GM13977 (cell line): ENCODE measurements at regions not wholly inside any gene's neighbourhood (a gene's known extent, or its start where the extent isn't known, plus 50 kb on each side); places are given as distances from the start of the nearest gene placed in this dataset.

ENCODE experiments used
- DNase-seq: peaks from one replicate; pipeline ENCODE4 v3.0.0; 2012; ENCODE audit warnings: low spot score
- in situ Hi-C: fragments of 300-500 bp; cut with MboI; formaldehyde crosslinking; loops from one replicate; pipeline ENCODE4 v1.12.0; 2022; ENCODE audit warnings: low sequenced_read_pairs, low pct_unique_long_range_greater_than_20kb, mixed read lengths, inconsistent platforms; ENCODE audit not compliant: unreplicated experiment
- TF ChIP-seq, protein P1 (sequence below): IDR thresholded peaks from 2 replicates; pipeline ENCODE4 v1.5.1; 2012; ENCODE audit warnings: mild to moderate bottlenecking, control low read depth; ENCODE audit not compliant: insufficient read depth; ENCODE audit errors: extremely low read depth, missing control alignments

DNA sequence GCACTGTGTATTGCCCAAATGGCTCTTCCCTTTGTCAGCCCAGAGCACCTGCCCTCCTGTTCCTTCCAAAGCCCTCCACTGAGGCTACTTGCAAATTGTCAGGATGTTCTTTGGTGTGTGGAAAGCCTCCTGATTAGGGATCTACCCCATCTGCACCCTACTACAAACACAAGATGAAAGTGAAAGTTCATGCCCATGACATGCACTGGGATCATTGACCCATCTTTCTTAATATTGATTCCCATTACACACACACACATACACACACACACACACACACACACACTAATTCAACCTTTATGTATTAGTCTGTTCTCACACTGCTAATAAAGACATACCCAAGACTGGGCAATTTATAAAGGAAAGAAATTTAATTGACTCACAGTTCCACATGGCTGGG lies 213.7 kb upstream of the IGFBP3 start:
- in situ Hi-C loops = no loop called here
- no peak for DNase-seq
- TF ChIP-seq, protein P1, sequence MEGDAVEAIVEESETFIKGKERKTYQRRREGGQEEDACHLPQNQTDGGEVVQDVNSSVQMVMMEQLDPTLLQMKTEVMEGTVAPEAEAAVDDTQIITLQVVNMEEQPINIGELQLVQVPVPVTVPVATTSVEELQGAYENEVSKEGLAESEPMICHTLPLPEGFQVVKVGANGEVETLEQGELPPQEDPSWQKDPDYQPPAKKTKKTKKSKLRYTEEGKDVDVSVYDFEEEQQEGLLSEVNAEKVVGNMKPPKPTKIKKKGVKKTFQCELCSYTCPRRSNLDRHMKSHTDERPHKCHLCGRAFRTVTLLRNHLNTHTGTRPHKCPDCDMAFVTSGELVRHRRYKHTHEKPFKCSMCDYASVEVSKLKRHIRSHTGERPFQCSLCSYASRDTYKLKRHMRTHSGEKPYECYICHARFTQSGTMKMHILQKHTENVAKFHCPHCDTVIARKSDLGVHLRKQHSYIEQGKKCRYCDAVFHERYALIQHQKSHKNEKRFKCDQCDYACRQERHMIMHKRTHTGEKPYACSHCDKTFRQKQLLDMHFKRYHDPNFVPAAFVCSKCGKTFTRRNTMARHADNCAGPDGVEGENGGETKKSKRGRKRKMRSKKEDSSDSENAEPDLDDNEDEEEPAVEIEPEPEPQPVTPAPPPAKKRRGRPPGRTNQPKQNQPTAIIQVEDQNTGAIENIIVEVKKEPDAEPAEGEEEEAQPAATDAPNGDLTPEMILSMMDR = no peak

DNA sequence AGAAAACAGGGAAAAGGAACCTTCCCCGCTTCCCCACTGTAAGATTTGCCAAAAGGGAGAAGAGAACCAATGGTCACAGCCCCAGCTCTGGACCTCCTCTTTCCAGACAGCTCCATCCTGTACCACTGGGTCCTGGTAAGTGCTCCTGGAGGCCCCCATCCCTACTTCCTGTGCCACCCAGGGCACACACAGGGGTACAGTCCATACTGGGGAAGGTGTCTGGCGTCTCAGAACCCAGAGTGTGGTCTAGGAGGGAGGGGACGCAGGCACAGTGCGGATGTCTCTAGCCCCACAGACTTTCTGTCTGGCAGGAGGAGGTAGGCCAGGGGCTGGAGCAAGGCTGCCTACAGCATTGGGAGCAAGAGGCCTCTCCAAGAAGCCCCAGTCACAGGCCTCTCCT lies 213.3 kb upstream of the IGFBP3 start:
- TF ChIP-seq, protein P1 = no peak
- DNase-seq = no peak
- in situ Hi-C loops = no loop called here

DNA sequence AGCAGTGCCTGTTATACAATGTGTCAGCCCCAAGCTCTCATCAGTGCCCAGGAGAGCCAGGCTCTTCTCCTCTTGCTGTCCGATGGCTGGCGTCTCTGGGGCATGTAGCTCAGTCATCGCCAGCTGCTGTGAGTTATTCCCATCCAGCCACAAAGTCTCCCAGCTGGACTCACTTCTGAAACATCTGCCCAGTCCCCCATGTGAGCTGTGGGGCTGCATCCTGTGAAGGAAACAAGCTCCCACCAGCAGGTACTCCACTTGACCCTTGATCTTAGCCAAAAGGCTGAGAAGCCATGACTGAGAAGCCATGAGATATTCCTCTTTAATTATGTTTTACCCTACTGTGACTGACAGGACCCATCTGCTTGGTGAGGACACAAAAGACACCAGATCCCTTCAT lies 212.7 kb upstream of the IGFBP3 start:
- TF ChIP-seq, protein P1 = no peak
- DNase-seq = no peak
- in situ Hi-C loops = no loop called here

DNA sequence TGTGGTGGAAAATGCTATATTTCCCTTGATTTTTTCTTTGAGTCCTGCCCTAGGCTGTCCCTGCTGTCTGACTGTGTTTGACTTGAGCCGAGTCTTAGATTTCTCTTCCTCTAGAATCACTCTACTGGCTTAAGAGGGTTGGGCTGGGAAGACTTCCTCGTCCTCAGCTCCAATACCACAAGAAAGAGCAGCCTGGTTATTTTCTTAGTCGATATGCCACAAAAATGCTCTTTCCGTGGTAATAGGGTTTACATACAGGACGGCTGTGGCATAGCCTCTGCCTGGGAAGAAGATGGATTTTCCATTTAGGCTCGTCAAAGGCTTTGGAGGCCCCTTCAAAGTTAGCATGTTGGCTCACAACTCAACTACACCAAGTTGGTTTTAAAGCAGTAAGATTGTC lies 212.0 kb upstream of the IGFBP3 start:
- TF ChIP-seq, protein P1 = no peak
- in situ Hi-C loops = no loop called here

DNA sequence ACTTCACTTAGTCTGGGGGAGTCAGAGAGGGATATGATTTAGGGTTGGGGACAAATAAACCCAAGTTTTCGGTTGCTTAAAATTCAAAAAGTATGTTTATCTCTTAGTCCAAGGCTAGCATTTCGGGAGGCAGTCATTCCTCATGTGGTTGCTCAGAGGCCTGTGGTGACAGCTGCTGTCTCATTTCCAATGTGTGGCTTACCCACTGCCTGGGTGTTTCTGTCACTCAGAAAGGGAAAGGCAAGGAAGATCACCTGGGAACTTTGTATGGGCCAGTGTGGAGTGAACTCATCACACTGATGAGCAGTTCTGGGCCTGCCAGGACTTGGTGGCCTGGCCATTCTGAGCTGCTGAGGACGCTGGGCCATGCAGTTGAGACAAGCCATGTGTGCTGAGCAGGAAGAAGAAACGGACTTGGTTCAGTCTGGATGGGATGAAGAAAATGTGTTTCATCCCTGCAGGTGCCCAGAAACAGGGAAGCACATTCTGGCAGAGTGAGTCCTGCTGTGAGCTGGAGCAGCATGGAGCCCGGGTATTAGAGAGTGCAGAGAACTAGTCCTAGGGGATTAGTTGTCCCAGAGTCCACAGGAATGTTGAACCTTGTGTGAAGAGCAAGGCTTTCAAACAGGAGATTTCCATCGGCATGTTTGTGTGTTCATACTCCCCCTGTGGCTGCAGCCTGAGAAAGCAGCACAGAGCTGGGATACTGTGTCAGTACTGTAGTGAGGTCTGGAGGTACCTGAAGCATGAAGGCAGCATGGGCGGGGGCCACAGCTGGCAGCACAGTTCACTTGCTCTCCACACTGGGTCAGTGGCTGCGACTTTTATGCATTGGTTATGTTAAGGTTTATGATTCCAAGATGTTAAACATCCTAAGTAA lies 211.1 kb upstream of the IGFBP3 start:
- no peak for DNase-seq

More for the DNA sequence above, 212.0 kb upstream of the IGFBP3 start:
- DNase-seq = no peak

DNA sequence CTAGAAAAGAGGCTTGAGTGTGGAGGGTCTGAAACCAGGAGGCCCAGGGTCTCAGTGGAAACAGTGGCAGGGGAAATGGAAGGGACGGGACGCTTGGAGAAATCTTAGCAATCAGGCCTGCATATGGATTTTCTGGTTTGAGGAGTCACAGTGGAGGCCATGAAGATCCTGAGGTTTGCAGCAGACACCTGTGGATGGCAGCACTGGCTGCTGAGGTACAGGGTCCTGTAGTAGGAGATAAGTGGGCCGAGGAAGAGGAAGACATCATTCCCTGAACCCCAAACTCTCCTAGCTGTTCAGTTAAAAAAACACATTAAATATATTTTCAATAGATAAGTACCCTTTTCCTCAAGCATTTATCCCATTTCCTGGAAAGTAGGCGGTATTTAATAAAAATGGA lies 208.8 kb upstream of the IGFBP3 start:
- in situ Hi-C loops = no loop called here
- TF ChIP-seq, protein P1 = no peak

More for the DNA sequence above, 211.1 kb upstream of the IGFBP3 start:
- TF ChIP-seq, protein P1 = no peak
- in situ Hi-C loops = no loop called here

DNA sequence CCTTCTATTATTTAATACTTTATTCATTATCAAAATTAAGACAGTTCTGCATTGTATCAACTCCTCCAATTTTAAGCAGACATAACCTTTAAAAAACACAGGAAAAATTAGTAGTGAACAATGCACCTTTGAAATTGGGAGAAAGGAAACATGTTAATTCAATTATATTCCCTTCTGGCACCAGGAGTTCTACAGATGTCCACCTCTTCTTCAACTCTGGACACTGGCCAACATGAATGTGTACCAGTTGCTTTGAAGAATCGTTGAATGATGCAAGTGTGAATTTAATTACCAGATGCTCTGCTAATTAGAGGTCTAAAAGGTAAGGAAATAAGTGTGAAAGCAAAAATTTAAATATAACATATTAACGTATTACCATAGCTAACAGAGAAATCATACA lies 206.7 kb upstream of the IGFBP3 start:
- no peak for DNase-seq
- TF ChIP-seq, protein P1 = no peak
- in situ Hi-C loops = no loop called here

More for the DNA sequence above, 208.8 kb upstream of the IGFBP3 start:
- DNase-seq = no peak
